ENCODE measurements at regions not wholly inside any gene's neighbourhood (a gene's known extent, or its start where the extent isn't known, plus 50 kb on each side); places are given as distances from the start of the nearest gene placed in this dataset.

DNA sequence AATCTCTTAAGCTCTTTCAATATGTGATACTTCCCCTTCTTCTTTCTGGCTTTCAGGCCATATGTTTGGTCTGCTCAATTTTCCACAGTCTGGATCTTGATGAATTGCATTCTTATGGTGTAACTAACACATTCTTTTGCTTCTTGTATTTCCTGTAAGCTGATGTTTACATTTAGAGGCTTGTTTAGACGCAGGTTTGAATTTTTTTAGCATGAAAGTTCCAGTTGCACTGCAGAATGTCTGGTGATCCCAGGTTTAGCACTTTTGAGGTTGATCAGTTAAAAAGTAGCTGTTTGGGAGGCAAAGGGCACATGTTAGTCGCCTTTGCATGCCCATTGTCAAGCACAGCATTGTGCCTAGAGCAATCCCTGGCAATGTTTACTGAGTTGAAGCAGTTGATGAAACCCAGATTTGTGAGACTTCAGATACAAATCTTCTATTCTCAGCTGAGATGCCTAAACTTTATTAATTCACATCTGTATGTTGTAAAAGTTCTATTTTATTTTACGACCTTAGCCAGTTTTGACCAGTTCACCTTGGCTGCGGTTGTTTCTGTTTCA lies 59.6 kb upstream of the SPATA31C2 start:
- H2AFZ ChIP-seq (ENCODE audit: low read length) = no peak overlapping the region
- no peaks in the 10 kb centered on the region for H4K20me1 ChIP-seq (ENCODE audit: control insufficient read depth, extremely low read depth, insufficient read depth, low read length)
- H3K4me3 ChIP-seq (replicated peaks in 1 of 4; ENCODE audit: control extremely low read depth in 1 of 4, insufficient read depth in 1 of 4, low read depth in 3 of 4, low read length in 4 of 4) = peak overlapping the region; percentile 22 to 50 (median 36)
- H3K9me3 ChIP-seq (ENCODE audit: control insufficient read depth, insufficient read depth, low read depth, low read length) = no peaks in the 10 kb centered on the region
- DNase-seq (ENCODE audit: low read depth in 2 of 2) = peak; percentile 59 to 95
- peak overlapping the region; percentile 49 for H3K4me2 ChIP-seq (ENCODE audit: extremely low read depth, insufficient read depth, low read length)
- H3K9ac ChIP-seq (ENCODE audit: insufficient read depth, low read length) = no peak overlapping the region
- TF ChIP-seq EZH2 (IDR thresholded peaks at IDR 0.05; ENCODE audit: low read length, missing control alignments) = no peak
- TF ChIP-seq, protein P1, sequence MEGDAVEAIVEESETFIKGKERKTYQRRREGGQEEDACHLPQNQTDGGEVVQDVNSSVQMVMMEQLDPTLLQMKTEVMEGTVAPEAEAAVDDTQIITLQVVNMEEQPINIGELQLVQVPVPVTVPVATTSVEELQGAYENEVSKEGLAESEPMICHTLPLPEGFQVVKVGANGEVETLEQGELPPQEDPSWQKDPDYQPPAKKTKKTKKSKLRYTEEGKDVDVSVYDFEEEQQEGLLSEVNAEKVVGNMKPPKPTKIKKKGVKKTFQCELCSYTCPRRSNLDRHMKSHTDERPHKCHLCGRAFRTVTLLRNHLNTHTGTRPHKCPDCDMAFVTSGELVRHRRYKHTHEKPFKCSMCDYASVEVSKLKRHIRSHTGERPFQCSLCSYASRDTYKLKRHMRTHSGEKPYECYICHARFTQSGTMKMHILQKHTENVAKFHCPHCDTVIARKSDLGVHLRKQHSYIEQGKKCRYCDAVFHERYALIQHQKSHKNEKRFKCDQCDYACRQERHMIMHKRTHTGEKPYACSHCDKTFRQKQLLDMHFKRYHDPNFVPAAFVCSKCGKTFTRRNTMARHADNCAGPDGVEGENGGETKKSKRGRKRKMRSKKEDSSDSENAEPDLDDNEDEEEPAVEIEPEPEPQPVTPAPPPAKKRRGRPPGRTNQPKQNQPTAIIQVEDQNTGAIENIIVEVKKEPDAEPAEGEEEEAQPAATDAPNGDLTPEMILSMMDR (conservative IDR thresholded peaks at IDR 0.05 in 1 of 2, IDR thresholded peaks at IDR 0.05 in 1 of 2; ENCODE audit: low read depth in 1 of 2, low read length in 2 of 2) = no peak
- H3K27me3 ChIP-seq (ENCODE audit: control insufficient read depth, insufficient read depth, low read length) = no peaks in the 10 kb centered on the region
- H3K27ac ChIP-seq (ENCODE audit: insufficient read depth, low read length) = peak overlapping the region; percentile 69
- no peaks in the 10 kb centered on the region for H3K36me3 ChIP-seq (ENCODE audit: control insufficient read depth, insufficient read depth, low read length)
- H3K79me2 ChIP-seq (ENCODE audit: control insufficient read depth, insufficient read depth, low read length) = no peaks in the 10 kb centered on the region
- no peaks in the 10 kb centered on the region for H3K4me1 ChIP-seq (ENCODE audit: control insufficient read depth, extremely low read depth, insufficient read depth, low read length)

DNA sequence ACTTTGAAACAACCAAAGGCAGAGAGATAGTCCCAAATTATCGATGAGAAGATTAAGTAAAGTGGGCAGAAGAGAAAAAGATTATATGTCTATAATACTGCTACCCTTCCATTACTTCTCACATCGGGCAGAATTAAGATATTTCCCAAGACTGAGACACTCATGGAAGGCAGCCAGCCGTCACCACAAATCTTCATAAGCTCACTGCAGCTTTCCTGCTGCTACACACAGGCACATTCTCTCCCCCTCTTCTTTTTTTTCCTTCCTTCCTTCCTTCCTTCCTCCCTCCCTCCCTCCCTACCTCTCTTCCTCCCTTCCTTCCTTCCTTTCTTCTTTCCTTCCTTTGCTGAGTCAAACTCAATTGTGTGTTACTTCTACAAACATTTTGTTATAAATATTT lies 58.7 kb upstream of the SPATA31C2 start:
- H3K4me2 ChIP-seq (ENCODE audit: extremely low read depth, insufficient read depth, low read length) = peak overlapping the region; percentile 49
- H3K4me3 ChIP-seq (replicated peaks in 1 of 4; ENCODE audit: control extremely low read depth in 1 of 4, insufficient read depth in 1 of 4, low read depth in 3 of 4, low read length in 4 of 4) = no peak overlapping the region
- DNase-seq (ENCODE audit: low read depth in 2 of 2) = peak; percentile 74 to 84
- H3K27ac ChIP-seq (ENCODE audit: insufficient read depth, low read length) = no peak overlapping the region
- no peak for TF ChIP-seq EZH2 (IDR thresholded peaks at IDR 0.05; ENCODE audit: low read length, missing control alignments)
- TF ChIP-seq, protein P1 (conservative IDR thresholded peaks at IDR 0.05 in 1 of 2, IDR thresholded peaks at IDR 0.05 in 1 of 2; ENCODE audit: low read depth in 1 of 2, low read length in 2 of 2) = no peak
- H2AFZ ChIP-seq (ENCODE audit: low read length) = no peak overlapping the region
- H3K36me3 ChIP-seq (ENCODE audit: control insufficient read depth, insufficient read depth, low read length) = no peaks in the 10 kb centered on the region
- no peaks in the 10 kb centered on the region for H3K9me3 ChIP-seq (ENCODE audit: control insufficient read depth, insufficient read depth, low read depth, low read length)
- no peaks in the 10 kb centered on the region for H3K4me1 ChIP-seq (ENCODE audit: control insufficient read depth, extremely low read depth, insufficient read depth, low read length)
- H3K79me2 ChIP-seq (ENCODE audit: control insufficient read depth, insufficient read depth, low read length) = no peaks in the 10 kb centered on the region
- no peaks in the 10 kb centered on the region for H4K20me1 ChIP-seq (ENCODE audit: control insufficient read depth, extremely low read depth, insufficient read depth, low read length)
- H3K9ac ChIP-seq (ENCODE audit: insufficient read depth, low read length) = no peak overlapping the region
- no peaks in the 10 kb centered on the region for H3K27me3 ChIP-seq (ENCODE audit: control insufficient read depth, insufficient read depth, low read length)

DNA sequence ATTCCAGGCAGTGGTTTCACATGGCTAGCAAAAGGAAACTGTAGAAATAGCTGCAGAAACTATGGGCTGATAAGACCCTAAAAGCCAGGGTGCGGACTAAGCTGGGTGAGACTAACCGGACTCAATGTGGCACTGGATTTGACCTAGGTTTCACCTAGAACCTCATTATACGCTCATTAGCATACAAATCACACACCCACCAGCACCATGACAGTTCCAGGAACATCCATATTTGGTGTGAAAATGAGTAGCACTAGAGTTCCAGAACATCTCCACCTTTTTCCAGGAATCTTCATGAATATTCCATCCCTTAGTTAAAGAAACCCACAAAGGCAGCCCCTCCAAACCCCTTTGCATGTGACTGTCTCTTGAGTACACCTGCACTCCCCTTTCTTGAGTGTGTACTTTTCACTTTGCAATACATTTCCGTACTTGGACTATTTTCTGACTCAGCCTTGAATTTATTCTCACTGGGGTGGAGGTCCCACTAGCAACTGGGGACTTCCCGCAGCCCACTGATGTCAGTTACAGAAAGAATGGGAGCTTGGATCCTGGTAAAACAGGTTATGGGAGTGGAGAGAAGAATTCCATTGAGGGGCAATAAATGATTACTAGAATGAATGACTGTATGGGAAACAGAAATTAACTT lies 58.0 kb upstream of the SPATA31C2 start:
- TF ChIP-seq, protein P1 (conservative IDR thresholded peaks at IDR 0.05 in 1 of 2, IDR thresholded peaks at IDR 0.05 in 1 of 2; ENCODE audit: low read depth in 1 of 2, low read length in 2 of 2) = no peak
- no peak for TF ChIP-seq EZH2 (IDR thresholded peaks at IDR 0.05; ENCODE audit: low read length, missing control alignments)
- Histone ChIP-seq H3K79me2 (ENCODE audit: control insufficient read depth, insufficient read depth, low read length) (no peaks in the 10 kb centered on the region), H3K9ac (ENCODE audit: insufficient read depth, low read length) (no peak overlapping the region), H3K27me3 (ENCODE audit: control insufficient read depth, insufficient read depth, low read length) (no peaks in the 10 kb centered on the region), H3K4me2 (ENCODE audit: extremely low read depth, insufficient read depth, low read length) (no peak overlapping the region), H3K4me3 (replicated peaks in 1 of 4; ENCODE audit: control extremely low read depth in 1 of 4, insufficient read depth in 1 of 4, low read depth in 3 of 4, low read length in 4 of 4) (no peak overlapping the region), H3K27ac (ENCODE audit: insufficient read depth, low read length) (no peak overlapping the region), H4K20me1 (ENCODE audit: control insufficient read depth, extremely low read depth, insufficient read depth, low read length) (no peaks in the 10 kb centered on the region), H2AFZ (ENCODE audit: low read length) (no peak overlapping the region), H3K9me3 (ENCODE audit: control insufficient read depth, insufficient read depth, low read depth, low read length) (no peaks in the 10 kb centered on the region), H3K4me1 (ENCODE audit: control insufficient read depth, extremely low read depth, insufficient read depth, low read length) (no peaks in the 10 kb centered on the region), H3K36me3 (ENCODE audit: control insufficient read depth, insufficient read depth, low read length) (no peaks in the 10 kb centered on the region)
- no peak for DNase-seq (ENCODE audit: low read depth in 2 of 2)

Measured in fibroblast of lung (primary cell).